Tibial nerve (tissue), 4 donors: ENCODE measurements at regions not wholly inside any gene's neighbourhood (a gene's known extent, or its start where the extent isn't known, plus 50 kb on each side); places are given as distances from the start of the nearest gene placed in this dataset.

Source experiments
- EP300 ChIP-seq, 2 donors: sonication (generic); formaldehyde crosslinking; IDR thresholded peaks; one replicate each; pipeline ENCODE4 v1.6.1; 2017; ENCODE audit warnings: antibody characterized with exemption in 2 of 2, mild to moderate bottlenecking in 1 of 2
- POLR2A ChIP-seq, 2 donors: fragments of 450-650 bp; IDR thresholded peaks; one replicate each; pipeline ENCODE4 v1.6.1; 2017; ENCODE audit warnings: antibody characterized with exemption in 2 of 2, mild to moderate bottlenecking in 2 of 2, moderate library complexity in 2 of 2
- TF ChIP-seq, protein P1 (sequence below), 5 experiments: fragments of 200-600 bp in 3 of 5; fragments of 450-650 bp in 2 of 5; sonication (generic) in 3 of 5; IDR thresholded peaks; one replicate each; pipeline ENCODE4 v1.5.1; 2016 to 2019; ENCODE audit warnings: antibody characterized with exemption in 5 of 5, mild to moderate bottlenecking in 3 of 5, moderate library complexity in 2 of 5

DNA sequence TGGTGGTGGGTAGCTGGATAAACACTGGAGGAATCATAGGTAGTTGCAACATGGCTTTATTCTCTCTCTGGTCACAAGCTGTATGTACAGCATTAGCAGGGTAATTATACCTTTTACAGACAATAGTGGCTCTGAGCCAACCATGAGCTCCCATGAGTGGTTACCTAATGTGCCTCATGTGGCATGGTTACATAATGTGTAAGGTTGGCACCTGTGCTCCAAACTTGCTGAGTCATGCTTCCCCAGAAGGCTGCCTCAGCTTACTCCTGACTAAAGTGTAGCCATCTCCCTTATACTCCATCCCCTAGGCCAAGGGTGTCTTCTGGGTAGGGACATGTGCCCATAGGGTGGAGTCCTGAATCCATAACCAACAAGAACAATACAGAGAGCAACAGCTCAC lies 345.3 kb upstream of the SEMA3C start:
- TF ChIP-seq, protein P1, sequence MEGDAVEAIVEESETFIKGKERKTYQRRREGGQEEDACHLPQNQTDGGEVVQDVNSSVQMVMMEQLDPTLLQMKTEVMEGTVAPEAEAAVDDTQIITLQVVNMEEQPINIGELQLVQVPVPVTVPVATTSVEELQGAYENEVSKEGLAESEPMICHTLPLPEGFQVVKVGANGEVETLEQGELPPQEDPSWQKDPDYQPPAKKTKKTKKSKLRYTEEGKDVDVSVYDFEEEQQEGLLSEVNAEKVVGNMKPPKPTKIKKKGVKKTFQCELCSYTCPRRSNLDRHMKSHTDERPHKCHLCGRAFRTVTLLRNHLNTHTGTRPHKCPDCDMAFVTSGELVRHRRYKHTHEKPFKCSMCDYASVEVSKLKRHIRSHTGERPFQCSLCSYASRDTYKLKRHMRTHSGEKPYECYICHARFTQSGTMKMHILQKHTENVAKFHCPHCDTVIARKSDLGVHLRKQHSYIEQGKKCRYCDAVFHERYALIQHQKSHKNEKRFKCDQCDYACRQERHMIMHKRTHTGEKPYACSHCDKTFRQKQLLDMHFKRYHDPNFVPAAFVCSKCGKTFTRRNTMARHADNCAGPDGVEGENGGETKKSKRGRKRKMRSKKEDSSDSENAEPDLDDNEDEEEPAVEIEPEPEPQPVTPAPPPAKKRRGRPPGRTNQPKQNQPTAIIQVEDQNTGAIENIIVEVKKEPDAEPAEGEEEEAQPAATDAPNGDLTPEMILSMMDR (IDR thresholded peaks at IDR 0.05), result no peak
- no peak for TF ChIP-seq EP300 (IDR thresholded peaks at IDR 0.05)
- TF ChIP-seq POLR2A (IDR thresholded peaks at IDR 0.05), result no peak
